Neural cell (in vitro differentiated cells): ENCODE measurements at regions not wholly inside any gene's neighbourhood (a gene's known extent, or its start where the extent isn't known, plus 50 kb on each side); places are given as distances from the start of the nearest gene placed in this dataset.
"Not testable (repeated sequence)": the region's sequence is repeated elsewhere in the genome, so short reads cannot be mapped to it uniquely, and the experiment has no call there.

Experiments
- H2AFZ ChIP-seq: fragments of 200-600, 300-800 bp; sonication (generic), shearing (Covaris generic); 2 replicates; pipeline ENCODE4 v1.6.0; 2014; ENCODE audit warnings: low read depth, mild to moderate bottlenecking, antibody characterized with exemption, low read length, moderate library complexity
- H3F3A ChIP-seq: fragments of 200-600 bp; shearing (Covaris generic); 2 replicates; pipeline ENCODE4 v1.6.1; 2016; ENCODE audit warnings: mild to moderate bottlenecking, moderate library complexity, mixed read lengths, antibody characterized with exemption, low read length; ENCODE audit not compliant: insufficient read depth, poor library complexity, severe bottlenecking
- H3K27ac ChIP-seq: fragments of 200-600, 300-800 bp; sonication (generic), shearing (Covaris generic); 2 replicates; pipeline ENCODE4 v1.5.1; 2014; ENCODE audit warnings: mild to moderate bottlenecking, low read length, moderate library complexity
- H3K27me3 ChIP-seq: fragments of 300-800, 200-600 bp; sonication (generic), shearing (Covaris generic); 2 replicates; pipeline ENCODE4 v1.6.0; 2014; ENCODE audit warnings: mild to moderate bottlenecking, low read depth, low read length, moderate library complexity; ENCODE audit not compliant: insufficient read depth
- H3K36me3 ChIP-seq: fragments of 300-800, 200-600 bp; sonication (generic), shearing (Covaris generic); 2 replicates; pipeline ENCODE4 v1.5.1; 2014; ENCODE audit warnings: mild to moderate bottlenecking, antibody characterized with exemption, low read length, moderate library complexity; ENCODE audit not compliant: insufficient read depth
- H3K4me2 ChIP-seq: fragments of 300-800, 200-600 bp; sonication (generic), shearing (Covaris generic); 2 replicates; pipeline ENCODE4 v1.6.0; 2014; ENCODE audit warnings: mild to moderate bottlenecking, low read length
- H3K4me3 ChIP-seq: fragments of 300-800, 200-600 bp; sonication (generic), shearing (Covaris generic); 2 replicates; pipeline ENCODE4 v1.5.1; 2014; ENCODE audit warnings: mild to moderate bottlenecking, low read length, moderate library complexity
- H3K79me2 ChIP-seq: fragments of 200-600 bp; shearing (Covaris generic); replicated peaks from 2 replicates; pipeline ENCODE4 v1.6.0; 2014; ENCODE audit warnings: mild to moderate bottlenecking, low read length, moderate library complexity; ENCODE audit not compliant: insufficient read depth
- H3K9ac ChIP-seq: fragments of 300-800, 200-600 bp; sonication (generic), shearing (Covaris generic); 2 replicates; pipeline ENCODE4 v1.6.1; 2016; ENCODE audit warnings: mild to moderate bottlenecking, low read length, mixed read lengths
- H3K9me2 ChIP-seq: fragments of 200-600 bp; shearing (Covaris generic); 2 replicates; pipeline ENCODE4 v1.6.1; 2016; ENCODE audit warnings: mild to moderate bottlenecking, low read length, mixed read lengths; ENCODE audit not compliant: insufficient read depth
- H3K9me3 ChIP-seq: fragments of 200-600, 300-800 bp; sonication (generic), shearing (Covaris generic); 2 replicates; pipeline ENCODE4 v1.6.1; 2016; ENCODE audit warnings: mild to moderate bottlenecking, mixed run types, low read length, moderate library complexity, mixed read lengths
- H4K20me1 ChIP-seq: fragments of 200-600 bp; shearing (Covaris generic); 2 replicates; pipeline ENCODE4 v1.6.1; 2016; ENCODE audit warnings: mild to moderate bottlenecking, mixed run types; ENCODE audit not compliant: insufficient read depth
- CTCF ChIP-seq: fragments of 450-650 bp; IDR thresholded peaks from 2 replicates; pipeline ENCODE4 v1.5.1; 2014; ENCODE audit warnings: antibody characterized with exemption, mild to moderate bottlenecking, moderate library complexity; ENCODE audit not compliant: poor library complexity, severe bottlenecking
- EP300 ChIP-seq: fragments of 450-650 bp; conservative IDR thresholded peaks from 2 replicates; pipeline ENCODE4 v1.6.1; 2014; ENCODE audit warnings: antibody characterized with exemption, mild to moderate bottlenecking, moderate library complexity; ENCODE audit not compliant: poor library complexity, severe bottlenecking
- EZH2 ChIP-seq: fragments of 200-600, 300-800 bp; shearing (Covaris generic), sonication (generic); IDR thresholded peaks from 2 replicates; pipeline ENCODE4 v1.6.1; 2014; ENCODE audit warnings: antibody characterized with exemption, low read length, borderline replicate concordance, mild to moderate bottlenecking; ENCODE audit not compliant: insufficient read depth, poor library complexity, severe bottlenecking
- MXI1 ChIP-seq: fragments of 450-650 bp; conservative IDR thresholded peaks from 2 replicates; pipeline ENCODE4 v1.6.1; 2014; ENCODE audit warnings: antibody characterized with exemption, mild to moderate bottlenecking; ENCODE audit not compliant: poor library complexity, severe bottlenecking
- POLR2AphosphoS5 ChIP-seq: IDR thresholded peaks from 2 replicates; pipeline ENCODE4 v1.6.1; 2012
- RAD21 ChIP-seq: fragments of 450-650 bp; conservative IDR thresholded peaks from 2 replicates; pipeline ENCODE4 v1.6.1; 2014; ENCODE audit warnings: antibody characterized with exemption, mild to moderate bottlenecking, moderate library complexity
- REST ChIP-seq: IDR thresholded peaks from 2 replicates; pipeline ENCODE4 v1.6.1; 2012; ENCODE audit warnings: borderline replicate concordance
- SMC3 ChIP-seq: fragments of 450-650 bp; conservative IDR thresholded peaks from 2 replicates; pipeline ENCODE4 v1.6.1; 2014; ENCODE audit warnings: antibody characterized with exemption, mild to moderate bottlenecking, moderate library complexity; ENCODE audit not compliant: poor library complexity
- TAF1 ChIP-seq: IDR thresholded peaks from 2 replicates; pipeline ENCODE4 v1.6.1; 2012; ENCODE audit warnings: low read depth

GRCh38 chr18:38789141-38789540 lies 1223.5 kb upstream of the CELF4 start:
- no peaks in the 10 kb centered on the region for H4K20me1 ChIP-seq
- H3K9me3 ChIP-seq, result no peaks in the 10 kb centered on the region
- H3K36me3 ChIP-seq, result no peaks in the 10 kb centered on the region
- H3K4me2 ChIP-seq, result no peak overlapping the region
- H2AFZ ChIP-seq, result no peak overlapping the region
- no peaks in the 10 kb centered on the region for H3K27me3 ChIP-seq
- H3K9ac ChIP-seq, result no peak overlapping the region
- H3K79me2 ChIP-seq, result no peaks in the 10 kb centered on the region
- no peak for TF ChIP-seq RAD21
- H3K27ac ChIP-seq, result no peak overlapping the region
- H3K4me3 ChIP-seq, result no peak overlapping the region
- H3F3A ChIP-seq, result no peaks in the 10 kb centered on the region
- H3K9me2 ChIP-seq, result no peaks in the 10 kb centered on the region

- H3K4me2 ChIP-seq, result no peak overlapping the region
- H3K9ac ChIP-seq, result no peak overlapping the region
- H3K9me2 ChIP-seq, result no peaks in the 10 kb centered on the region
- H3K79me2 ChIP-seq, result no peaks in the 10 kb centered on the region
- no peak overlapping the region for H2AFZ ChIP-seq
- H3K9me3 ChIP-seq, result no peaks in the 10 kb centered on the region
- H4K20me1 ChIP-seq, result no peaks in the 10 kb centered on the region
- H3K27me3 ChIP-seq, result no peaks in the 10 kb centered on the region
- no peaks in the 10 kb centered on the region for H3K36me3 ChIP-seq
- no peak overlapping the region for H3K4me3 ChIP-seq
- TF ChIP-seq SMC3 (no peak), POLR2AphosphoS5 (no peak), MXI1 (no peak), RAD21 (no peak), EZH2 (no peak), CTCF (no peak), REST (no peak), TAF1 (no peak), EP300 (no peak)
- H3K27ac ChIP-seq, result no peak overlapping the region
- no peaks in the 10 kb centered on the region for H3F3A ChIP-seq
Measured at GRCh38 chr18:38786906-38787305, 1221.3 kb upstream of the CELF4 start.

- H3K27ac ChIP-seq, H3K9me3 ChIP-seq, H3K36me3 ChIP-seq, H3K27me3 ChIP-seq, H3K4me3 ChIP-seq, H3K4me2 ChIP-seq, H3F3A ChIP-seq, H4K20me1 ChIP-seq, H3K9me2 ChIP-seq, H3K79me2 ChIP-seq, H3K9ac ChIP-seq, H2AFZ ChIP-seq: not testable (repeated sequence)
Measured at GRCh38 chr18:38771620-38772019, 1206.0 kb upstream of the CELF4 start.
